K562 (cell line): ENCODE measurements at regions not wholly inside any gene's neighbourhood (a gene's known extent, or its start where the extent isn't known, plus 50 kb on each side); places are given as distances from the start of the nearest gene placed in this dataset.

Experiments
- ATAC-seq: fragments of 200-7000 bp; cut with Tn5 transposase; 3 replicates; pipeline ENCODE4 v1.9.1; 2020; ENCODE audit warnings: moderate library complexity
- BruUV-seq: library from RNA; stranded (reverse); fragments of 400-500 nt; replicated peaks from 2 replicates; lab custom pipeline; 2021; lab: Mats Ljungman, UMichigan
- CTCF ChIA-PET: fragments of 300-600 bp; formaldehyde crosslinking; extraction: SDS; loops from one replicate; lab custom pipeline; 2021; ENCODE audit warnings: low intra/inter-chr PET ratio; lab: Yijun Ruan, JAX
- POLR2A ChIA-PET: fragments of 300-600, 350-650 bp; sonication (Branson Sonifier 250); formaldehyde crosslinking; extraction: SDS; loops from one replicate; lab custom pipeline; 2021; ENCODE audit warnings: antibody characterized with exemption, inconsistent platforms; lab: Yijun Ruan, JAX
- DNase-seq, 4 experiments: peaks; one replicate each; pipeline versions ENCODE4 v3.0.0 to v3.0.0-alpha.2; 2011 to 2018; ENCODE audit warnings: low spot score in 3 of 4, mixed read lengths in 3 of 4; ENCODE audit errors: extremely low read depth in 1 of 4
- FAIRE-seq: peaks from 2 replicates; lab custom pipeline; 2011; peaks lifted over from hg19 to GRCh38; lab: Jason Lieb, UNC
- H2AFZ ChIP-seq: 2 replicates; pipeline ENCODE4 v1.6.0; 2011; ENCODE audit warnings: low read depth, low read length, control low read depth, inconsistent platforms
- H3K27ac ChIP-seq: fragments of 200-600 bp; 3 replicates; pipeline ENCODE4 v1.8.0; 2011; ENCODE audit warnings: low read depth, mild to moderate bottlenecking, control low read depth, inconsistent platforms, low read length, moderate library complexity, mixed read lengths; ENCODE audit errors: extremely low read depth
- H3K27me3 ChIP-seq, 2 experiments: fragments of 300-600 bp in 1 of 2; 2 replicates in 1 of 2; 3 replicates in 1 of 2; pipeline versions ENCODE4 v1.6.0 to v1.8.0; 2011; ENCODE audit warnings: inconsistent platforms in 2 of 2, low read length in 2 of 2, mild to moderate bottlenecking in 1 of 2, mixed read lengths in 1 of 2, moderate library complexity in 1 of 2; ENCODE audit not compliant: control insufficient read depth in 2 of 2, insufficient read depth in 2 of 2
- H3K36me3 ChIP-seq: fragments of 300-600 bp; 3 replicates; pipeline ENCODE4 v1.8.0; 2011; ENCODE audit warnings: mild to moderate bottlenecking, low read length, inconsistent platforms; ENCODE audit not compliant: control insufficient read depth, insufficient read depth
- H3K4me1 ChIP-seq, 2 experiments: fragments of 200-600 bp in 1 of 2; replicated peaks in 1 of 2; 2 replicates in 1 of 2; 3 replicates in 1 of 2; pipeline versions ENCODE4 v1.5.1 to v1.8.0; 2011; ENCODE audit warnings: inconsistent platforms in 2 of 2, low read length in 2 of 2, mild to moderate bottlenecking in 1 of 2, mixed read lengths in 1 of 2, moderate library complexity in 1 of 2; ENCODE audit not compliant: control insufficient read depth in 2 of 2, insufficient read depth in 2 of 2
- H3K4me2 ChIP-seq: 2 replicates; pipeline ENCODE4 v1.6.1; 2011; ENCODE audit warnings: low read length, control low read depth, inconsistent platforms, mixed read lengths; ENCODE audit not compliant: insufficient read depth
- H3K4me3 ChIP-seq: fragments of 200-600 bp; sonication (generic), shearing (Covaris generic); 2 replicates; pipeline ENCODE4 v1.5.1; 2016; ENCODE audit warnings: control low read depth, inconsistent platforms
- H3K79me2 ChIP-seq: fragments of 200-600 bp; 3 replicates; pipeline ENCODE4 v1.8.0; 2011; ENCODE audit warnings: low read length, inconsistent platforms; ENCODE audit not compliant: control insufficient read depth, insufficient read depth
- H3K9ac ChIP-seq, 2 experiments: 2 replicates each; pipeline versions ENCODE4 v1.6.0 to v1.6.1; 2011; ENCODE audit warnings: low read depth in 2 of 2, low read length in 2 of 2, control low read depth in 1 of 2, inconsistent platforms in 1 of 2, mild to moderate bottlenecking in 1 of 2, mixed read lengths in 1 of 2; ENCODE audit not compliant: insufficient read depth in 1 of 2
- H3K9me1 ChIP-seq: one replicate; pipeline ENCODE4 v1.6.0; 2011; ENCODE audit warnings: inconsistent platforms, mild to moderate bottlenecking, low read length, moderate library complexity; ENCODE audit not compliant: control insufficient read depth, insufficient read depth
- H3K9me3 ChIP-seq: replicated peaks from 2 replicates; pipeline ENCODE4 v1.5.1; 2011; ENCODE audit warnings: low read depth, low read length, inconsistent platforms; ENCODE audit not compliant: control insufficient read depth, insufficient read depth
- H4K20me1 ChIP-seq: replicated peaks from 2 replicates; pipeline ENCODE4 v1.6.1; 2011; ENCODE audit warnings: low read length, inconsistent platforms, mixed read lengths; ENCODE audit not compliant: control insufficient read depth, insufficient read depth
- CTBP1 ChIP-seq: fragments of 450-650 bp; IDR thresholded peaks from 2 replicates; pipeline ENCODE4 v1.6.1; 2016; ENCODE audit warnings: borderline replicate concordance
- MAFG ChIP-seq: fragments of 450-650 bp; conservative IDR thresholded peaks from 2 replicates; pipeline ENCODE4 v1.6.1; 2016; ENCODE audit warnings: missing genetic modification characterization, missing compliant biosample characterization
- NUFIP1 ChIP-seq: fragments of 450-650 bp; IDR thresholded peaks from 2 replicates; pipeline ENCODE4 v1.6.1; 2018; ENCODE audit not compliant: partially characterized antibody
- PML ChIP-seq: IDR thresholded peaks from 2 replicates; pipeline ENCODE4 v1.6.1; 2012; ENCODE audit warnings: low read length, inconsistent platforms
- SMARCB1 ChIP-seq: IDR thresholded peaks from 2 replicates; pipeline ENCODE4 v1.6.1; 2011; ENCODE audit warnings: improper control_type of control experiment, low read depth; ENCODE audit not compliant: insufficient read length
- TFAM ChIP-seq: fragments of 250-450 bp; sonication (Bioruptor Pico); conservative IDR thresholded peaks from 2 replicates; pipeline ENCODE4 v1.5.0; 2021; ENCODE audit warnings: mild to moderate bottlenecking, moderate library complexity
- ZNF354B ChIP-seq: fragments of 250-450 bp; sonication (Bioruptor Pico); IDR thresholded peaks from 2 replicates; pipeline ENCODE4 v1.4.0; 2020
- ZNF668 ChIP-seq: fragments of 250-450 bp; sonication (Bioruptor Pico); IDR thresholded peaks from 2 replicates; pipeline ENCODE4 v1.8.0; 2022; ENCODE audit warnings: mild to moderate bottlenecking, inconsistent platforms
- WGBS: fragments of 100-300 bp; shearing (Covaris generic); methylation state at CpG from one replicate; pipeline ENCODE4 v1.1.6; 2016; ENCODE audit warnings: low coverage, mixed read lengths; ENCODE audit not compliant: insufficient coverage; ENCODE audit errors: missing lambda C conversion rate; 5-methylcytosine and 5-hydroxymethylcytosine counted together
- in situ Hi-C: fragments of 300-500 bp; cut with MboI; formaldehyde crosslinking; loops from 4 replicates; pipeline ENCODE4 v1.15.0; 2018; ENCODE audit warnings: inconsistent platforms, mixed read lengths
- intact Hi-C: fragments of 100-400 bp; cut with micrococcal nuclease; formaldehyde crosslinking; loops from 2 replicates; pipeline ENCODE4 v1.14.2; 2022

- no peak overlapping the region for H3K4me2 ChIP-seq
- no peak overlapping the region for H3K9ac ChIP-seq
- no peaks in the 10 kb centered on the region for H3K79me2 ChIP-seq
- CTCF ChIA-PET = no interaction called here
- no peaks in the 10 kb centered on the region for H3K27me3 ChIP-seq
- POLR2A ChIA-PET = no interaction called here
- in situ Hi-C loops = no loop called here
- H3K27ac ChIP-seq = no peak overlapping the region
- H3K4me3 ChIP-seq = no peak overlapping the region
- H4K20me1 ChIP-seq = no peaks in the 10 kb centered on the region
- H3K9me3 ChIP-seq = no peaks in the 10 kb centered on the region
- DNase-seq = no peak
- no peaks in the 10 kb centered on the region for H3K9me1 ChIP-seq
- intact Hi-C loops = no loop called here
- H3K36me3 ChIP-seq = no peaks in the 10 kb centered on the region
- H2AFZ ChIP-seq = no peak overlapping the region
- no TSS peak for BruUV-seq
- no peak for FAIRE-seq
- ATAC-seq = no peak
- 0% methylated on average over 2 of the region's 2 CpGs for WGBS
- no peak for TF ChIP-seq ZNF668 (CRISPR knock-in tag)
- TF ChIP-seq NUFIP1 = no peak
- TF ChIP-seq MAFG = no peak
- TF ChIP-seq TFAM (CRISPR knock-in tag) = no peak
- TF ChIP-seq, all 486 proteins: peak for 0
- H3K4me1 ChIP-seq = no peaks in the 10 kb centered on the region
Observed at GRCh38 chr3:99479768-99480167, 158.6 kb upstream of the COL8A1 start.

- ChIA-PET POLR2A (no interaction called here), CTCF (no interaction called here)
- FAIRE-seq (no peak), ATAC-seq (no peak), DNase-seq (no peak)
- H3K27me3 ChIP-seq = no peaks in the 10 kb centered on the region
- H2AFZ ChIP-seq = no peak overlapping the region
- no peak overlapping the region for H3K4me2 ChIP-seq
- no peaks in the 10 kb centered on the region for H3K79me2 ChIP-seq
- 6% methylated on average over 1 of the region's 1 CpG for WGBS
- H4K20me1 ChIP-seq = no peaks in the 10 kb centered on the region
- no peak overlapping the region for H3K9ac ChIP-seq
- no peaks in the 10 kb centered on the region for H3K4me1 ChIP-seq
- TF ChIP-seq CTBP1 = no peak
- no peak for TF ChIP-seq PML
- no peak for TF ChIP-seq ZNF354B
- no peak for TF ChIP-seq SMARCB1
- no peaks in the 10 kb centered on the region for H3K36me3 ChIP-seq
- no TSS peak for BruUV-seq
- no peaks in the 10 kb centered on the region for H3K9me1 ChIP-seq
- intact Hi-C loops = no loop called here
- no peak overlapping the region for H3K4me3 ChIP-seq
- no peak overlapping the region for H3K27ac ChIP-seq
- in situ Hi-C loops = no loop called here
- H3K9me3 ChIP-seq = no peaks in the 10 kb centered on the region
Observed at GRCh38 chr3:99477650-99478049, 160.7 kb upstream of the COL8A1 start.
